GM12864 (cell line): ENCODE measurements at regions not wholly inside any gene's neighbourhood (a gene's known extent, or its start where the extent isn't known, plus 50 kb on each side); places are given as distances from the start of the nearest gene placed in this dataset.

Experiments
- DNase-seq: peaks from one replicate; pipeline ENCODE4 v3.0.0-alpha.2; 2011; ENCODE audit warnings: low read depth
- H3K4me3 ChIP-seq: 2 replicates; pipeline ENCODE4 v1.5.1; 2011; ENCODE audit warnings: mild to moderate bottlenecking, low read depth, low read length, control low read depth
- TF ChIP-seq, protein P1 (sequence below): IDR thresholded peaks from 2 replicates; pipeline ENCODE4 v1.5.1; 2011; ENCODE audit warnings: low read depth, mild to moderate bottlenecking, moderate library complexity, low read length, control low read depth, inconsistent platforms; ENCODE audit errors: missing control alignments

DNA sequence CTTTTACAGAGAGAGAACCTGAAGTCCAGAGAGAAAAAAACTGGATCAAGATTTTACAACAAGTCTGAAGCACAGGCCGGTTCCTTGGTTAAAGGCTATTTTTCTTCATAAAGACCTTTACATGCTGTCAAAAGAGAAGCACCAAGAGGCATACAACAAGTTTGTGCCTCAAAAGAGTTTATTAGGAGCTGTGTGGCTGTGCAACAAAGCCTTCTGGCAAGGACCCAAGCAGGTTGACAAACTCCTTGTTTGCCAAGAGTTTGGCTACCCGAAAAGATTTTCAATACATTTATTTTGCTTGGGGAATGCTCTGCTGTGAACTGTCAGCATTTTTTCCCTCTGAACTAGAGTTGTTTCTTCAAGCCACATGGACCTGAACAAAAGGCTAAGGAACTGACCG lies 202.9 kb upstream of the RAD23B start:
- TF ChIP-seq, protein P1, sequence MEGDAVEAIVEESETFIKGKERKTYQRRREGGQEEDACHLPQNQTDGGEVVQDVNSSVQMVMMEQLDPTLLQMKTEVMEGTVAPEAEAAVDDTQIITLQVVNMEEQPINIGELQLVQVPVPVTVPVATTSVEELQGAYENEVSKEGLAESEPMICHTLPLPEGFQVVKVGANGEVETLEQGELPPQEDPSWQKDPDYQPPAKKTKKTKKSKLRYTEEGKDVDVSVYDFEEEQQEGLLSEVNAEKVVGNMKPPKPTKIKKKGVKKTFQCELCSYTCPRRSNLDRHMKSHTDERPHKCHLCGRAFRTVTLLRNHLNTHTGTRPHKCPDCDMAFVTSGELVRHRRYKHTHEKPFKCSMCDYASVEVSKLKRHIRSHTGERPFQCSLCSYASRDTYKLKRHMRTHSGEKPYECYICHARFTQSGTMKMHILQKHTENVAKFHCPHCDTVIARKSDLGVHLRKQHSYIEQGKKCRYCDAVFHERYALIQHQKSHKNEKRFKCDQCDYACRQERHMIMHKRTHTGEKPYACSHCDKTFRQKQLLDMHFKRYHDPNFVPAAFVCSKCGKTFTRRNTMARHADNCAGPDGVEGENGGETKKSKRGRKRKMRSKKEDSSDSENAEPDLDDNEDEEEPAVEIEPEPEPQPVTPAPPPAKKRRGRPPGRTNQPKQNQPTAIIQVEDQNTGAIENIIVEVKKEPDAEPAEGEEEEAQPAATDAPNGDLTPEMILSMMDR, result no peak
- no peak for DNase-seq
- H3K4me3 ChIP-seq, result no peak overlapping the region

DNA sequence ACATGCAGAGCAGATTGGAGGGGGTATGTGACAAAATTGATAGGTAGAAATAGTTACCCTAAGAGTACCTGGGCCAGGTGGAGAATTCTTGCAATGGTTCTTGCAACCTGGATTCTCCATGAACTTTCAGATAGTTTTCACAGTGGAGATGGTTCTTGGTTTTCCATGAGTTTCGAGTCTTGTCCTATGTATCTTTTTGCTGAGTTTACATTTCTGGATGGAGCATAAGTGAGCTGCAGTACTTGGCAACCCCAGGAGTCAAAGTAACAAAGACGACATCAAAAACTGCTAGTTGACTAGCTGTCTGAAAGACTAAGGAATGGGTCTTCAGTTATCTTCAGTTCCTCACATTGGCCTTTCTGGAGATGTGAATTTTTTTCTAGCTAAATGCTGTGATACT lies 196.6 kb upstream of the RAD23B start:
- DNase-seq, result no peak
- TF ChIP-seq, protein P1, result no peak
- no peak overlapping the region for H3K4me3 ChIP-seq

DNA sequence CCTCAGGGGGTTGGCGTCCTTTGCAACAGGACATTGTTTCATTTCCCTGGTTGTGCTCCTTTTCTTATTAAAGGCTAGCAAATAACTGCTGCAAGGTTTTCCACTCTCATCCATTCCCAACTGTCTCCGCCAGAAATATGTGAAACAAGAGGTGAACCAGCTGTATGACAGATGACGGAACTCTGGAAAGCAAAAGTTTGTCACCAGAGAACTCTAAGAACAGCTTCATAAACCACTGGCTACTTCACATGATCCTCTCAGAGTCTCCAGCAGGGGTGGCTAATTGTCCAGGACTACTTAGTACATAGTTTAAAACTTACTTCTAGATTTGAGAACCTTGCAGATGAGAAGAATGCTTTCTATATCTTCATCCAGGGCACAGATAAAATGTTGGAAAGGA lies 195.9 kb upstream of the RAD23B start:
- no peak for DNase-seq
- TF ChIP-seq, protein P1, result no peak
- no peak overlapping the region for H3K4me3 ChIP-seq

DNA sequence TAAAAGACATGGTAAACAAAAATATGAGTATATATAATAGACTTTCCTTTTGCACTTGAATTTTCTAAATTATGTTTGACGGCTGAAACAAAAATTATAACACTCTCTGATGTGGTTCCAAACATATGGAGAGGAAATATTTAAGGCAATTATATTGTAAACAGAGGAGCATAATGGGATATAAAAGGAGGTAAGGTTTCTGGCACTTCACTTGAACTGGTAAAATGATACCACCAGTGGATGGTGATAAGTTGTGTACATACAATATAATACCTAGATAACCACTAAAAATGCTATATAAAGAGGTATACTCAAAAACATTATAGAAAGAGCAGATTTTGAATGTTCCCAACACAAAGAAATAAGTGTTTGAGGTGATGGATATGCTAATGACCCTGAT lies 192.9 kb upstream of the RAD23B start:
- H3K4me3 ChIP-seq, result no peak overlapping the region

DNA sequence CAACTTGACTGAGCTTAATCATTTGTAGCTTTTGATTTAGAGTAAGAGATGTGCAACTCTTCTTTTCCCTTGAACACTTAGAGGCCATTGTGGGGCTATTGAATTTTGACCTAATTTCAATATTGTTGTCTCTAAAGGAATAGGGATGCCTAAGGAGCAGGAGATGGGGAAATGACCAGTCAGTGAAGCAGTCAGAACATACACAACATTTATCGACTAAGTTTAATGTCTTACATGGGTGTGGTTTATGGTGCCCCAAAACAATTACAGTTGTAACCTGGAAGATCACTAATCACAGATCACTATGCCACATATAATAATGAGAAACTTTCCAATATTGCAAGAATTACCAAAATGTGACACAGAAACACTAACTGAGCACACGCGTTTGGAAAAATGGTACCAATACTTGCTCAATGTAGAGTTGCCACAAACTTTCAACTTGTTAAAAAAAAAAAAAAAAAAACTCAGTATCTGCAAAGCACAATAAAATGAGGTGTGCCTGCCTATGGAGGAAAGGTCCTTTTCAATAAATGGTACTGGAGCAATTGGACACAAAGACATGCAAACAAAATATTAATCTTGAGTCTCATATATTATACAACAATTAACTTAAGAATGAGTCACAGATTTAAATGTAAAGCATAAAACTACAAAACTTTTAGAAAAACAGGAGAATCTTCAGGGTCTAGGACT lies 189.6 kb upstream of the RAD23B start:
- H3K4me3 ChIP-seq, result no peak overlapping the region
- no peak for DNase-seq
- TF ChIP-seq, protein P1, result no peak

More for the DNA sequence above, 192.9 kb upstream of the RAD23B start:
- DNase-seq, result no peak
- TF ChIP-seq, protein P1, result no peak

DNA sequence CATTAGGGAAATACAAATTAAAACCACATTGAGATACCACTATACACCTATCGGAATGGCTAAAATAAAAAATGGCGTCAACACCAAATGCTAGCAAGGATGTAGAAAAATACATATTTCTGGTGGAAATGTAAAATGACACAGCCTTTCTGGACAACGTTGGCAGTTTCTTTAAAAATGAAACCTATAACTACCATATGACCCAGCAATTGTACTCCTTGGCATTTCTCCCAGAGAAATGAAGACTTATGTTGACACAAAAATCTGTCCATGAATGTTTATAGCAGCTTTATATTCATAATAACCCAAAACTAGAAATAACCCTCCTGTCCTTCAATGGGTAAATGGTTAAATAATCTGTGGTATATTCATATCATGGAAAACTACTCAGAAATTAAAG lies 188.7 kb upstream of the RAD23B start:
- H3K4me3 ChIP-seq, result no peak overlapping the region
- DNase-seq, result no peak
- TF ChIP-seq, protein P1, result no peak

DNA sequence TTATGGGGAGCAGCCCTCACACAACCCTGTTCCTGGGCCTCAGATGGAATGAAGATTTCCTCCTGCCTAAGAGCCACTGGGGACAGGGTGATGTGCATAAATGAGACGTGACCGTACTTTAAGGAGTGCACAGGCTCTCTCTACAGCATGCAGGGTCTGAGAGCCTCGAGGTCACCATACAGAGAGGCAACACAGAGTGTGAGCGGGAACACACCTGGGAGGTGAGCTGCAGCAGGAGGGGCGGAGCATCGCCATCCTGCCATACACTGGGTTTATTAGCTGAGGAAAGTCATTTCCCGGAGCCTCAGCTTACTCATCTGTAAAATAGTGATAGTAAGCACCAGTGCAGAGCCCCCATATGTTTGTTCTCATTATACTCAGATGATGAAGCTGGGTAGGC lies 182.5 kb upstream of the RAD23B start:
- no peak overlapping the region for H3K4me3 ChIP-seq
- no peak for DNase-seq
- TF ChIP-seq, protein P1, result no peak
